Parathyroid adenoma (tissue), 2 donors: ENCODE measurements at regions not wholly inside any gene's neighbourhood (a gene's known extent, or its start where the extent isn't known, plus 50 kb on each side); places are given as distances from the start of the nearest gene placed in this dataset.

ENCODE experiments used
- H2AFZ ChIP-seq: fragments of 300-600 bp; sonication (generic); one replicate; pipeline ENCODE4 v1.7.0; 2017; ENCODE audit warnings: antibody characterized with exemption, mild to moderate bottlenecking
- H3K27ac ChIP-seq: fragments of 300-600 bp; sonication (generic); one replicate; pipeline ENCODE4 v1.7.0; 2017
- H3K27me3 ChIP-seq: fragments of 300-600 bp; sonication (generic); one replicate; pipeline ENCODE4 v1.7.0; 2017; ENCODE audit warnings: low read length; ENCODE audit not compliant: control insufficient read depth, insufficient read depth
- H3K36me3 ChIP-seq: fragments of 300-600 bp; sonication (generic); one replicate; pipeline ENCODE4 v1.7.0; 2017; ENCODE audit warnings: low read length; ENCODE audit not compliant: control insufficient read depth, insufficient read depth
- H3K4me1 ChIP-seq: fragments of 300-600 bp; sonication (generic); one replicate; pipeline ENCODE4 v1.7.0; 2017; ENCODE audit warnings: control low read depth
- H3K4me2 ChIP-seq: fragments of 300-600 bp; sonication (generic); one replicate; pipeline ENCODE4 v1.7.0; 2017; ENCODE audit warnings: low read length
- H3K4me3 ChIP-seq: fragments of 300-600 bp; sonication (generic); one replicate; pipeline ENCODE4 v1.7.0; 2017; ENCODE audit warnings: low read depth, low read length
- H3K79me2 ChIP-seq: fragments of 300-600 bp; sonication (generic); one replicate; pipeline ENCODE4 v1.7.0; 2017; ENCODE audit warnings: control low read depth
- H3K9ac ChIP-seq: fragments of 300-600 bp; sonication (generic); one replicate; pipeline ENCODE4 v1.7.0; 2017; ENCODE audit warnings: mild to moderate bottlenecking
- H3K9me3 ChIP-seq: fragments of 300-600 bp; sonication (generic); one replicate; pipeline ENCODE4 v1.7.0; 2017; ENCODE audit warnings: low read length; ENCODE audit not compliant: control insufficient read depth
- TF ChIP-seq, protein P1 (sequence below): fragments of 300-600 bp; sonication (generic); IDR thresholded peaks from one replicate; pipeline ENCODE4 v1.7.0; 2017; ENCODE audit warnings: antibody characterized with exemption, mild to moderate bottlenecking
- donor health status: primary hyperparathyroidism.

- Histone ChIP-seq H3K4me2 (no peak overlapping the region), H3K4me1 (no peaks in the 10 kb centered on the region), H3K9ac (no peak overlapping the region), H3K4me3 (no peak overlapping the region), H3K36me3 (no peaks in the 10 kb centered on the region), H3K27me3 (no peaks in the 10 kb centered on the region), H2AFZ (no peak overlapping the region), H3K9me3 (no peaks in the 10 kb centered on the region), H3K79me2 (no peaks in the 10 kb centered on the region), H3K27ac (no peak overlapping the region)
- TF ChIP-seq, protein P1, sequence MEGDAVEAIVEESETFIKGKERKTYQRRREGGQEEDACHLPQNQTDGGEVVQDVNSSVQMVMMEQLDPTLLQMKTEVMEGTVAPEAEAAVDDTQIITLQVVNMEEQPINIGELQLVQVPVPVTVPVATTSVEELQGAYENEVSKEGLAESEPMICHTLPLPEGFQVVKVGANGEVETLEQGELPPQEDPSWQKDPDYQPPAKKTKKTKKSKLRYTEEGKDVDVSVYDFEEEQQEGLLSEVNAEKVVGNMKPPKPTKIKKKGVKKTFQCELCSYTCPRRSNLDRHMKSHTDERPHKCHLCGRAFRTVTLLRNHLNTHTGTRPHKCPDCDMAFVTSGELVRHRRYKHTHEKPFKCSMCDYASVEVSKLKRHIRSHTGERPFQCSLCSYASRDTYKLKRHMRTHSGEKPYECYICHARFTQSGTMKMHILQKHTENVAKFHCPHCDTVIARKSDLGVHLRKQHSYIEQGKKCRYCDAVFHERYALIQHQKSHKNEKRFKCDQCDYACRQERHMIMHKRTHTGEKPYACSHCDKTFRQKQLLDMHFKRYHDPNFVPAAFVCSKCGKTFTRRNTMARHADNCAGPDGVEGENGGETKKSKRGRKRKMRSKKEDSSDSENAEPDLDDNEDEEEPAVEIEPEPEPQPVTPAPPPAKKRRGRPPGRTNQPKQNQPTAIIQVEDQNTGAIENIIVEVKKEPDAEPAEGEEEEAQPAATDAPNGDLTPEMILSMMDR, result no peak
These were observed 87.0 kb upstream of the THY1 start for GRCh38 chr11:119509969-119510401.

DNA sequence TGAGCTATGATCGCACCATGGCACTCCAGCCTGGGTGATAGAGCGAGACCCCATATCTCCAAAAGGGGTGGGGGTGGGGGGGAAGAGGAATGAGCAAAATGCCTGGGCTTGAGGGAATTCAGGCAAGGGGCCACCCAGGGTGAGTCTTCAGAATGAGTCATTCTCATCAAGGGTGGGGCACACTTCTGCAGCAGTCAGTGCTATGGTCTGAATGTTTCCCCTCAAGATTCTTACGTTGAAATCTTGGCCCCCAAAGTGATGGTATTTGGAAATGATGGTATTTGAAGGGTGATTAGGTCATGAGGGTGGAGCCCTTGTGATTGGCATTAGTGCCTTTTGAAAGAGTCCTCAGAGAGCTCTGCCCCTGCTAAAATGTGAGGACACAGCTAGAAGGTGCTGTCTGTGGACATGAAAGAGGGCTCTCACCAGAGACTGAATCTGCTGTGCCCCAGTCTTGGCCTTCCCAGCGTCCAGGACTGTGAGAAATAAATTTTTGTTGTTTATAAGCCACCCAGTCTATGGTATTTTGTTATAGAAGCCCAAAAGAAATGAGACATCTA is 86.4 kb upstream of the THY1 start:
- no peak overlapping the region for H3K9ac ChIP-seq
- H2AFZ ChIP-seq, result no peak overlapping the region
- no peaks in the 10 kb centered on the region for H3K79me2 ChIP-seq
- TF ChIP-seq, protein P1, result no peak
- no peak overlapping the region for H3K27ac ChIP-seq
- H3K4me3 ChIP-seq, result no peak overlapping the region
- no peaks in the 10 kb centered on the region for H3K36me3 ChIP-seq
- no peaks in the 10 kb centered on the region for H3K27me3 ChIP-seq
- no peaks in the 10 kb centered on the region for H3K9me3 ChIP-seq
- no peak overlapping the region for H3K4me2 ChIP-seq
- no peaks in the 10 kb centered on the region for H3K4me1 ChIP-seq

- no peaks in the 10 kb centered on the region for H3K27me3 ChIP-seq
These were observed 83.5 kb upstream of the THY1 start for GRCh38 chr11:119506436-119506835.

GRCh38 chr11:119505861-119506260 is 82.9 kb upstream of the THY1 start:
- H3K27ac ChIP-seq, result no peak overlapping the region
- H3K9ac ChIP-seq, result no peak overlapping the region
- no peaks in the 10 kb centered on the region for H3K79me2 ChIP-seq
- no peak overlapping the region for H3K4me2 ChIP-seq
- no peak overlapping the region for H3K4me3 ChIP-seq
- H2AFZ ChIP-seq, result no peak overlapping the region
- no peaks in the 10 kb centered on the region for H3K9me3 ChIP-seq
- H3K4me1 ChIP-seq, result no peaks in the 10 kb centered on the region
- H3K27me3 ChIP-seq, result no peaks in the 10 kb centered on the region
- H3K36me3 ChIP-seq, result no peaks in the 10 kb centered on the region
- TF ChIP-seq, protein P1, result no peak

More at GRCh38 chr11:119506436-119506835, 83.5 kb upstream of the THY1 start:
- Histone ChIP-seq H3K79me2 (no peaks in the 10 kb centered on the region), H2AFZ (no peak overlapping the region), H3K9ac (no peak overlapping the region), H3K27ac (no peak overlapping the region), H3K36me3 (no peaks in the 10 kb centered on the region), H3K4me2 (no peak overlapping the region), H3K9me3 (no peaks in the 10 kb centered on the region), H3K4me3 (no peak overlapping the region), H3K4me1 (no peaks in the 10 kb centered on the region)
- TF ChIP-seq, protein P1, result no peak

GRCh38 chr11:119505071-119505470 is 82.1 kb upstream of the THY1 start:
- Histone ChIP-seq H3K79me2 (no peaks in the 10 kb centered on the region), H3K4me3 (no peak overlapping the region), H3K36me3 (no peaks in the 10 kb centered on the region), H3K9ac (no peak overlapping the region), H3K4me1 (no peaks in the 10 kb centered on the region), H3K9me3 (no peaks in the 10 kb centered on the region), H2AFZ (no peak overlapping the region), H3K27ac (no peak overlapping the region), H3K27me3 (no peaks in the 10 kb centered on the region), H3K4me2 (no peak overlapping the region)
- TF ChIP-seq, protein P1, result no peak
